IMR-90 (cell line): ENCODE measurements at regions not wholly inside any gene's neighbourhood (a gene's known extent, or its start where the extent isn't known, plus 50 kb on each side); places are given as distances from the start of the nearest gene placed in this dataset.

Source experiments
- ATAC-seq: fragments of 200-7000 bp; cut with Tn5 transposase; 2 replicates; pipeline ENCODE4 v1.9.1; 2020; ENCODE audit warnings: low read depth, mild to moderate bottlenecking, moderate library complexity
- BruUV-seq: library from RNA; stranded (reverse); fragments of 400-500 nt; replicated peaks from 2 replicates; lab custom pipeline; 2021; lab: Mats Ljungman, UMichigan
- CTCF ChIA-PET: fragments of 300-600 bp; formaldehyde crosslinking; extraction: SDS; loops from one replicate; lab custom pipeline; 2021; ENCODE audit warnings: antibody characterized with exemption; lab: Yijun Ruan, JAX
- POLR2A ChIA-PET: fragments of 300-600 bp; sonication (Branson Sonifier 250); formaldehyde crosslinking; loops from one replicate; lab custom pipeline; 2022; ENCODE audit warnings: antibody characterized with exemption; ENCODE audit not compliant: unreplicated experiment; lab: Charles Lee
- DNase-seq: peaks from one replicate; pipeline ENCODE4 v3.0.0; 2013
- H2AFZ ChIP-seq: replicated peaks from 2 replicates; pipeline ENCODE3; 2013; ENCODE audit warnings: low read length, mild to moderate bottlenecking; ENCODE audit not compliant: poor library complexity
- H2AK5ac ChIP-seq: 2 replicates; pipeline ENCODE4 v1.6.1; 2013; ENCODE audit warnings: low read depth, low read length, inconsistent platforms
- H2AK9ac ChIP-seq: replicated peaks from 2 replicates; pipeline ENCODE3; 2013; ENCODE audit warnings: mild to moderate bottlenecking, low read depth, low read length, moderate library complexity; ENCODE audit not compliant: poor library complexity
- H2BK120ac ChIP-seq: 2 replicates; pipeline ENCODE4 v1.6.1; 2013; ENCODE audit warnings: low read depth, low read length, inconsistent platforms
- H2BK15ac ChIP-seq: 3 replicates; pipeline ENCODE4 v1.6.1; 2013; ENCODE audit warnings: low read depth, low read length, inconsistent platforms
- H2BK20ac ChIP-seq: 2 replicates; pipeline ENCODE4 v1.6.1; 2013; ENCODE audit warnings: low read depth, mild to moderate bottlenecking, inconsistent platforms, low read length, moderate library complexity
- H2BK5ac ChIP-seq: 2 replicates; pipeline ENCODE4 v1.6.1; 2013; ENCODE audit warnings: mild to moderate bottlenecking, low read depth, low read length, inconsistent platforms; ENCODE audit not compliant: poor library complexity, severe bottlenecking
- H3K14ac ChIP-seq: replicated peaks from 2 replicates; pipeline ENCODE4 v1.6.1; 2013; ENCODE audit warnings: low read depth, low read length, inconsistent platforms
- H3K18ac ChIP-seq: 2 replicates; pipeline ENCODE4 v1.6.1; 2013; ENCODE audit warnings: low read depth, low read length, control low read depth
- H3K23ac ChIP-seq: 2 replicates; pipeline ENCODE4 v1.6.1; 2013; ENCODE audit warnings: low read depth, low read length, inconsistent platforms
- H3K27ac ChIP-seq: 2 replicates; pipeline ENCODE4 v1.5.1; 2013; ENCODE audit warnings: mild to moderate bottlenecking, control low read depth, low read length; ENCODE audit not compliant: insufficient read depth
- H3K27me3 ChIP-seq: 2 replicates; pipeline ENCODE4 v1.6.1; 2013; ENCODE audit warnings: low read length; ENCODE audit not compliant: control insufficient read depth, insufficient read depth
- H3K36me3 ChIP-seq: 2 replicates; pipeline ENCODE4 v1.6.1; 2013; ENCODE audit warnings: low read length, mixed read lengths; ENCODE audit not compliant: control insufficient read depth, insufficient read depth
- H3K4ac ChIP-seq: 2 replicates; pipeline ENCODE4 v1.6.1; 2013; ENCODE audit warnings: low read depth, low read length, inconsistent platforms
- H3K4me1 ChIP-seq: 2 replicates; pipeline ENCODE4 v1.6.1; 2013; ENCODE audit warnings: low read length, mixed read lengths; ENCODE audit not compliant: control insufficient read depth, insufficient read depth
- H3K4me2 ChIP-seq: 2 replicates; pipeline ENCODE4 v1.6.1; 2013; ENCODE audit warnings: low read depth, mild to moderate bottlenecking, control low read depth, low read length, moderate library complexity
- H3K4me3 ChIP-seq: 2 replicates; pipeline ENCODE4 v1.5.1; 2013; ENCODE audit warnings: low read depth, mild to moderate bottlenecking, control low read depth, low read length, moderate library complexity; ENCODE audit not compliant: insufficient read depth
- H3K56ac ChIP-seq: 2 replicates; pipeline ENCODE4 v1.6.1; 2013; ENCODE audit warnings: low read length, inconsistent platforms; ENCODE audit not compliant: insufficient read depth; ENCODE audit errors: extremely low read depth
- H3K79me1 ChIP-seq, 2 experiments: 2 replicates each; pipeline ENCODE4 v1.6.1; 2013; ENCODE audit warnings: low read length in 2 of 2, inconsistent platforms in 1 of 2, low read depth in 1 of 2
- H3K9ac ChIP-seq: 2 replicates; pipeline ENCODE4 v1.6.1; 2013; ENCODE audit warnings: low read depth, low read length, control low read depth
- H3K9me1 ChIP-seq: 2 replicates; pipeline ENCODE4 v1.6.1; 2013; ENCODE audit warnings: low read length, inconsistent platforms; ENCODE audit not compliant: insufficient read depth
- H3K9me3 ChIP-seq: 2 replicates; pipeline ENCODE4 v1.6.1; 2013; ENCODE audit warnings: low read length; ENCODE audit not compliant: control insufficient read depth, insufficient read depth
- H4K20me1 ChIP-seq: 2 replicates; pipeline ENCODE4 v1.6.1; 2013; ENCODE audit warnings: low read length, inconsistent platforms; ENCODE audit not compliant: insufficient read depth
- H4K5ac ChIP-seq: 2 replicates; pipeline ENCODE4 v1.6.1; 2013; ENCODE audit warnings: mild to moderate bottlenecking, low read depth, low read length, control low read depth
- H4K8ac ChIP-seq, 2 experiments: 2 replicates each; pipeline ENCODE4 v1.6.1; 2013; ENCODE audit warnings: low read depth in 2 of 2, low read length in 2 of 2, control low read depth in 1 of 2, inconsistent platforms in 1 of 2
- H4K91ac ChIP-seq: 2 replicates; pipeline ENCODE4 v1.6.1; 2013; ENCODE audit warnings: low read depth, low read length, inconsistent platforms; ENCODE audit not compliant: insufficient read depth
- MXI1 ChIP-seq: IDR thresholded peaks from 2 replicates; pipeline ENCODE4 v1.6.1; 2012; ENCODE audit warnings: low read depth, mild to moderate bottlenecking, low read length, moderate library complexity, borderline replicate concordance
- USF2 ChIP-seq: fragments of 150-350 bp; IDR thresholded peaks from 2 replicates; pipeline ENCODE4 v1.6.1; 2017; ENCODE audit warnings: mild to moderate bottlenecking, antibody characterized with exemption, low read length, low read depth
- WGBS, 2 experiments: methylation state at CpG; one replicate each; pipeline versions ENCODE4 v1.1.5 to v1.1.7; 2013; ENCODE audit warnings: missing lambda C conversion rate in 2 of 2; ENCODE audit not compliant: insufficient read length in 1 of 2; ENCODE audit errors: extremely low coverage in 2 of 2; 5-methylcytosine and 5-hydroxymethylcytosine counted together
- dilution Hi-C: fragments of 300-500 bp; cut with HindIII; formaldehyde crosslinking; loops from one replicate; pipeline ENCODE4 v1.14.3; 2018; ENCODE audit warnings: low sequenced_read_pairs; ENCODE audit not compliant: unreplicated experiment
- in situ Hi-C: fragments of 300-500 bp; cut with MboI; formaldehyde crosslinking; loops from 3 replicates; pipeline ENCODE4 v1.14.3; 2019; ENCODE audit warnings: low sequenced_read_pairs, inconsistent platforms, mixed read lengths
- intact Hi-C: fragments of 100-400 bp; cut with micrococcal nuclease; formaldehyde crosslinking; loops from 2 replicates; pipeline ENCODE4 v1.10.0; 2022

- H3K9ac ChIP-seq, result no peak overlapping the region
- no peak overlapping the region for H2AK9ac ChIP-seq
- H3K23ac ChIP-seq, result no peak overlapping the region
- TF ChIP-seq USF2, result no peak
- no peak for TF ChIP-seq MXI1
- CTCF ChIA-PET, result no interaction called here
- no peaks in the 10 kb centered on the region for H3K36me3 ChIP-seq
- H3K14ac ChIP-seq, result no peak overlapping the region
- in situ Hi-C loops, result no loop called here
- H2BK120ac ChIP-seq, result no peak overlapping the region
- H4K5ac ChIP-seq, result no peak overlapping the region
- H3K18ac ChIP-seq, result no peak overlapping the region
- H3K56ac ChIP-seq, result no peak overlapping the region
- 57% methylated on average over 6 of the region's 10 CpGs; no CpG with 5 or more reads in 1 of the 2 experiments for WGBS, 2 experiments
- no peak for DNase-seq
- no peaks in the 10 kb centered on the region for H3K4me1 ChIP-seq
- dilution Hi-C loops, result no loop called here
- H3K4me3 ChIP-seq, result no peak overlapping the region
- H3K9me3 ChIP-seq, result no peaks in the 10 kb centered on the region
- ATAC-seq, result no peak
- no peaks in the 10 kb centered on the region for H3K79me1 ChIP-seq
- no peak overlapping the region for H2AFZ ChIP-seq
- POLR2A ChIA-PET, result no interaction called here
- no peaks in the 10 kb centered on the region for H3K27me3 ChIP-seq
- no peak overlapping the region for H3K4ac ChIP-seq
- no peaks in the 10 kb centered on the region for H4K20me1 ChIP-seq
- no peak overlapping the region for H2AK5ac ChIP-seq
- no peak overlapping the region for H2BK20ac ChIP-seq
- no peak overlapping the region for H4K91ac ChIP-seq
- H3K9me1 ChIP-seq, result no peaks in the 10 kb centered on the region
- no peak overlapping the region; the same call in 2 of the 3 replicates for H2BK15ac ChIP-seq
- H4K8ac ChIP-seq, result no peak overlapping the region
- no TSS peak for BruUV-seq
- intact Hi-C loops, result no loop called here
- H3K27ac ChIP-seq, result no peak overlapping the region
- no peak overlapping the region for H3K4me2 ChIP-seq
- H2BK5ac ChIP-seq, result no peak overlapping the region
Observed at GRCh38 chr9:87157366-87158031, 210.2 kb upstream of the GAS1 start.
